ENCODE measurements at regions not wholly inside any gene's neighbourhood (a gene's known extent, or its start where the extent isn't known, plus 50 kb on each side); places are given as distances from the start of the nearest gene placed in this dataset.

GRCh38 chrX:39299615-39300014 lies 498.4 kb downstream of the MID1IP1 start:
- Histone ChIP-seq H3K4ac (ENCODE audit: low read depth, low read length) (no peak overlapping the region), H2BK15ac (ENCODE audit: low read depth, low read length) (no peak overlapping the region), H3T11ph (ENCODE audit: low read length) (no peak overlapping the region), H3K4me2 (ENCODE audit: insufficient read depth, insufficient read length, low read length) (no peak overlapping the region), H3K18ac (ENCODE audit: insufficient read length, low read depth, low read length) (no peak overlapping the region), H3K56ac (ENCODE audit: insufficient read length, low read depth, low read length) (no peak overlapping the region), H3K4me1 (ENCODE audit: insufficient read depth, low read length) (no peaks in the 10 kb centered on the region), H3K9ac (ENCODE audit: extremely low read depth, insufficient read length, low read length) (no peak overlapping the region), H3K27me3 (ENCODE audit: insufficient read depth, low read length) (no peaks in the 10 kb centered on the region), H3K9me3 (ENCODE audit: control insufficient read depth, low read depth, low read length) (peaks cover 22% of the 10 kb centered on the region), H3K23me2 (ENCODE audit: insufficient read length, low read depth, low read length, poor library complexity, severe bottlenecking) (no peaks in the 10 kb centered on the region), H2BK120ac (ENCODE audit: low read depth, low read length, poor library complexity, severe bottlenecking) (no peak overlapping the region), H2BK5ac (ENCODE audit: insufficient read length, low read length) (no peak overlapping the region), H4K8ac (replicated peaks; ENCODE audit: insufficient read length, low read depth, low read length) (no peak overlapping the region), H2AK5ac (ENCODE audit: insufficient read length, low read length) (no peak overlapping the region), H3K79me1 (ENCODE audit: insufficient read depth, low read depth, low read length, poor library complexity, severe bottlenecking) (no peaks in the 10 kb centered on the region), H4K91ac (ENCODE audit: insufficient read length, low read depth, low read length) (no peak overlapping the region), H2BK20ac (ENCODE audit: low read depth, low read length, poor library complexity, severe bottlenecking) (no peak overlapping the region), H3K79me2 (ENCODE audit: insufficient read depth, low read length) (no peaks in the 10 kb centered on the region), H4K20me1 (ENCODE audit: control insufficient read depth, insufficient read depth, insufficient read length) (no peaks in the 10 kb centered on the region), H3K23ac (ENCODE audit: insufficient read length, low read depth, low read length) (no peak overlapping the region), H2BK12ac (ENCODE audit: insufficient read length, low read depth, low read length) (no peak overlapping the region), H3K14ac (ENCODE audit: insufficient read depth, low read length) (no peak overlapping the region), H3K27ac (ENCODE audit: insufficient read length, low read depth, low read length) (no peak overlapping the region), H4K5ac (ENCODE audit: insufficient read length, low read depth, low read length) (no peak overlapping the region), H2AFZ (ENCODE audit: low read length) (no peak overlapping the region)
- no peak overlapping the region for H3K27ac Mint-ChIP-seq
- peaks cover 0 to 6% (median 4%) of the 10 kb centered on the region in 3 experiments; a peak in 6 of 7 replicates for H3K36me3 Mint-ChIP-seq (ENCODE audit: insufficient read depth in 1 of 3, low read depth in 3 of 3)
- H3K9me3 Mint-ChIP-seq = peaks cover 78 to 80% of the 10 kb centered on the region in 2 experiments
- no peak overlapping the region for H3K4me3 Mint-ChIP-seq
- TF ChIP-seq CTCF (conservative IDR thresholded peaks at IDR 0.05) = no peak
- no peaks in the 10 kb centered on the region for H3K4me1 Mint-ChIP-seq
- no peak for DNase-seq
- no CpG with 5 or more reads among the region's 2 CpGs for WGBS (ENCODE audit: extremely low coverage, insufficient read length, low lambda C conversion rate)
- no peaks in the 10 kb centered on the region; the same call in none of the 2 replicates for H3K27me3 Mint-ChIP-seq (ENCODE audit: low read depth)

All from H9 (cell line).